Left ventricle myocardium inferior (tissue), 1 donor: ENCODE measurements at regions not wholly inside any gene's neighbourhood (a gene's known extent, or its start where the extent isn't known, plus 50 kb on each side); places are given as distances from the start of the nearest gene placed in this dataset.

Experiments
- DNase-seq: peaks from one replicate; pipeline ENCODE4 v3.0.0-alpha.2; 2020
- H3K27ac ChIP-seq: fragments of 200-600 bp; replicated peaks from 2 replicates; pipeline ENCODE4 v1.8.0; 2021
- H3K27me3 ChIP-seq: fragments of 200-600 bp; 2 replicates; pipeline ENCODE4 v1.8.0; 2021; ENCODE audit warnings: low read depth
- H3K36me3 ChIP-seq: fragments of 200-600 bp; 2 replicates; pipeline ENCODE4 v1.8.0; 2021
- H3K4me1 ChIP-seq: fragments of 200-600 bp; 2 replicates; pipeline ENCODE4 v1.8.0; 2021
- H3K4me3 ChIP-seq: fragments of 200-600 bp; 2 replicates; pipeline ENCODE4 v1.8.0; 2021; ENCODE audit warnings: mild to moderate bottlenecking, moderate library complexity
- H3K9me3 ChIP-seq: fragments of 200-600 bp; replicated peaks from 2 replicates; pipeline ENCODE4 v1.8.0; 2021
- CTCF ChIP-seq: fragments of 200-600 bp; IDR thresholded peaks from 2 replicates; pipeline ENCODE4 v1.8.0; 2021; ENCODE audit warnings: antibody characterized with exemption, mild to moderate bottlenecking, borderline replicate concordance
- intact Hi-C: fragments of 100-400 bp; cut with micrococcal nuclease; formaldehyde crosslinking; loops from one replicate; pipeline ENCODE4 v1.11.0; 2022
- donor health status: DM: no; HTN: yes; CAD: no; lungs with severe emphysema.

GRCh38 chr9:84111726-84112125 lies 131.1 kb downstream of the RMI1 start:
- no peak for DNase-seq
- Histone ChIP-seq H3K27ac (no peak overlapping the region), H3K4me3 (no peak overlapping the region), H3K27me3 (no peaks in the 10 kb centered on the region), H3K4me1 (peaks cover 8% of the 10 kb centered on the region), H3K9me3 (peaks cover 34% of the 10 kb centered on the region), H3K36me3 (no peaks in the 10 kb centered on the region)
- intact Hi-C loops = no loop called here
- no peak for TF ChIP-seq CTCF

- no peaks in the 10 kb centered on the region for H3K36me3 ChIP-seq
- no peak for TF ChIP-seq CTCF
- intact Hi-C loops = no loop called here
- no peak for DNase-seq
- peaks cover 7% of the 10 kb centered on the region for H3K9me3 ChIP-seq
- H3K27me3 ChIP-seq = no peaks in the 10 kb centered on the region
- H3K27ac ChIP-seq = no peak overlapping the region
- no peak overlapping the region for H3K4me3 ChIP-seq
- H3K4me1 ChIP-seq = peaks cover 12% of the 10 kb centered on the region
These were observed 141.5 kb downstream of the RMI1 start for GRCh38 chr9:84121991-84122523.

GRCh38 chr9:84122572-84122971 lies 142.0 kb downstream of the RMI1 start:
- DNase-seq = no peak
- Histone ChIP-seq H3K36me3 (no peaks in the 10 kb centered on the region), H3K27ac (no peak overlapping the region), H3K4me3 (no peak overlapping the region), H3K4me1 (peaks cover 12% of the 10 kb centered on the region), H3K9me3 (peaks cover 2% of the 10 kb centered on the region), H3K27me3 (no peaks in the 10 kb centered on the region)
- intact Hi-C loops = no loop called here
- no peak for TF ChIP-seq CTCF

- Histone ChIP-seq H3K36me3 (no peaks in the 10 kb centered on the region), H3K4me3 (no peak overlapping the region), H3K4me1 (peaks cover 12% of the 10 kb centered on the region), H3K27me3 (no peaks in the 10 kb centered on the region), H3K27ac (no peak overlapping the region), H3K9me3 (no peaks in the 10 kb centered on the region)
- intact Hi-C loops = no loop called here
- no peak for TF ChIP-seq CTCF
- DNase-seq = no peak
These were observed 143.2 kb downstream of the RMI1 start for GRCh38 chr9:84123648-84124406.

- intact Hi-C loops = no loop called here
These were observed 144.4 kb downstream of the RMI1 start for GRCh38 chr9:84125046-84125445.

More at GRCh38 chr9:84125046-84125445, 144.4 kb downstream of the RMI1 start:
- Histone ChIP-seq H3K36me3 (no peaks in the 10 kb centered on the region), H3K9me3 (no peaks in the 10 kb centered on the region), H3K4me1 (peaks cover 12% of the 10 kb centered on the region), H3K27me3 (no peaks in the 10 kb centered on the region), H3K27ac (no peak overlapping the region), H3K4me3 (no peak overlapping the region)
- no peak for TF ChIP-seq CTCF
- no peak for DNase-seq
